HG03571 (cell line): ENCODE measurements at regions not wholly inside any gene's neighbourhood (a gene's known extent, or its start where the extent isn't known, plus 50 kb on each side); places are given as distances from the start of the nearest gene placed in this dataset.

Experiments used
- ATAC-seq: cut with Tn5 transposase; IDR thresholded peaks from one replicate; pipeline ENCODE4 v1.9.1; 2021; ENCODE audit not compliant: unreplicated experiment

GRCh38 chr6:167672738-167673137, 154.0 kb upstream of the AFDN start:
- ATAC-seq = no peak

GRCh38 chr6:167673946-167674345, 152.8 kb upstream of the AFDN start:
- ATAC-seq = no peak

DNA sequence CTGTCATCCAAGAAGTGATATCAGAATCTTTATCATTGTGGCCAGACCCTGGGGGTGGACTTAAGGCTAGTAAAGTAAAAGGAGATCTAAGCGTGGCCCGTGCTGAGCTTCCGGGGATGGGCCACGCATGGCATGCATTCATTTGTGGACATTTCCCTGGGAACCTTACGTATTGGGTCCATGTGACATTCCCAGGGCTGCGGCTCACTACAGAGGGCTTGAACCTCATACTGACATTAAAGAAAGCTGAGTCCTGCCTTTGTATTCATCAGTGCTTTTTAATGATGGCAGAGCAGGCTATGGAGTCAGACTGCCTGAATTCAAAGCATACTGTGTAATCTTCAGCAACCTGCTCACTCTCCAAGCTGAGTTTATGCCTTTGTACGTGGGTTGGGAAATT, 152.2 kb upstream of the AFDN start:
- no peak for ATAC-seq

- ATAC-seq = no peak
Observed at GRCh38 chr6:167676000-167676665, 150.6 kb upstream of the AFDN start.

- no peak for ATAC-seq
Observed at GRCh38 chr6:167676666-167677421, 149.9 kb upstream of the AFDN start.

DNA sequence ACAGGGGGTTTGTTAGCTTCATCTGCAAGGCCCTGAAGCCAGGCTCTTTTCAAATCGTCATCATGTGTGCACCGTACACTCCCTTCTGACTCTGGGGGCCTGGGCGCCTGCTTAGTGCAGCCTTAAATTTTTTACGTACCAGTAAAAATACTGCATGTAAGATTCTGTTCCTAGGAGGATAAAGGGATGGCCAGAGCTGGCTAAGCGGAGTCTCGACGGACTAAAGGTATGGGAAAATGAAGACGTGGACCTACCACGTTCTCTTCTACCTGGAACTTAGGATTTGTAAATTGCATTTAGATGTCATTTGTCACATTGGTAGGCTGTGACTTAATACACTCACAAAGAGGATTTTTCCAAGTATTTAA, 149.3 kb upstream of the AFDN start:
- ATAC-seq = no peak

DNA sequence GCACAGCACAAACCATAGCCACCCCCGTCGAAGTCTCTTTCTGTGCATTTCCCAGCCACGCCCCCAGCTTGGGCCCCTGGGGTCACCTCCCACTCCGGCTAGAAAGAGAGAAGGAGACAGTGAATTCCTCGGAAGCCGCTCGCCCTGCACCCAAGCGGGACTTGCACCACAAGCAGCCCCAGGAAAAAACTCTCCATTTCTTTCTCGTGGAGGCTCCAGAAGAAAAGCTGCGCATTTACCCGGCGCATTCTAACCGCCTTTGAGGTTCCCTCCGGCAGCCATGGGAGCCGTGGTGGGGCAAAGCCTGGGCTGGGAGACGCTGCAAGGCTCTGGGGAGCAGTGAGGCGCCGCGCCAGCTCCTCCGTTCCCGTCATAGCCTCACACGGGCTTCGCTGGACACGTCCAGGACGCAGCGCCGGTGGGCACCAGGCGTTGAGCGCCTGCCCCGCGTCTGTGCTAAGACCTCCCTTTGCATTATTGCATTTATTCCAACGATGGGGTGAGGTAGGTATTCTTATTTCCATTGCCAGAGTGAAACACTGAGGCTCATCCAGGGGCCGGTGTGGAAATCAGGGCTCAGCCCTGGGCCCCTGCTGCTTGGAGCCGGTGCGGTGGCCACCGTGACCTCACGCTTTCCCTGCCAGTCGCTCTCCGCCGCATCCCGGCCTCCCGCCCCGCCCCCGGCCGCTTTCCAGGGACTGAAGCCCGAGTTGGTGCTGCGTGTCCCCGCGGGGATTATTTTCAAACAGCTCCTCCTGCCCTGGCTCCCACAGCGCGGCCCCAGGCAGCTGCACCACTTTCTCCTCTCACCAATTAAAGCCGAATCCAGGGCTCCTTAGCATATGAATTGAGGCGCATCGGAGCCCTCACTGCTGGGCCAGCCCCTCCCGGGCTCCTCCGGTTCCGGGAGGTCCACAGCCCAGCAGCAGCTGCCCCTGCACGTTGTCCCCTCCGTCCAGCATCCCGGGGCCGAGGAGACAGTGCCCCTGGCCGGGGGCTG, 148.3 kb upstream of the AFDN start:
- ATAC-seq = no peak

GRCh38 chr6:167679122-167679736, 147.5 kb upstream of the AFDN start:
- no peak for ATAC-seq

GRCh38 chr6:167679790-167680604, 146.7 kb upstream of the AFDN start:
- no peak for ATAC-seq

DNA sequence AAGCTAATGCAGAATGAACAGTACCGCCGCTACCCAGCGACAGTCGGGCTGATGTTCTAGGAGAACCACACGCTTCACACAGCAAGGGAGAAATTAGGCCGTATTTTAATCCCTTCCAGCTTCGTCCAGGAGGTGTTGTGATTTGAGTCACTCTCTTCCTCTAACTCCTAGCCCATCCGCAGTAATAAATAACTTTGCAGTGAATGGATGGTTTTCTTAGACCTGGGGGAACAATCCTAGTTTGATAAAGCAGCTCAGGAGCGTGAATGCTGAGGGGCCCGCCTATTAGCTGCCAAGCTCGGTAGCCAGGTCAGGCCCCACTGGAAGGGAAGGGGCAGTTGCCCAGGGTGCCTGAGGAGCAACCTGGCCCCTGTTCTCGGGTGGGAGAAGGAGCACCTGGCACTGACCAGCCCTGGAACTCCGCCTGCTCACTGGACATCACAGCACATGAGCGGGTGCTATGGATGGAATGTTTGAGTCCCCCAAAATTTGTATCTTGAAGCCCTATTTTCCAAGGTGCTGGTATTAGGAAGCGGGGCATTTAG, 146.0 kb upstream of the AFDN start:
- no peak for ATAC-seq

DNA sequence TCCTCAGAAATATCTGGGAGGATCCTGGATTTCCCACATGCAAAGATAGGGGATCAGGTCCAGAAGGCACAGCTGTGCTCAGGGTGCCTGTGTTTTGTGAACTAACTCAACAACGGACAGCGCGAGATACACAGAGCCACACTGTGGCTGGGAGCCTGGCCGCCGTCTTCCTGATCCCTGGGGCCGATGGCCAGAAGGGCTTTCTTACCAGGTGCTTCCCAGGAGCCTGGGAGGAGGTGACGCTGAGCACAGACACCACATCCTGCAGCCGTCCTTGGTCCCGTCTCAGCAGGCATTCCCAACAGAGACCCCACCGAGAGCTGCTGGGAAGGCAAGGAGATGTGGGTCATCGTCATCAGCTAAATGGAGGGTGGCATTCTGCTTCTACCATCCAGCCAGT, 144.6 kb upstream of the AFDN start:
- ATAC-seq = no peak

DNA sequence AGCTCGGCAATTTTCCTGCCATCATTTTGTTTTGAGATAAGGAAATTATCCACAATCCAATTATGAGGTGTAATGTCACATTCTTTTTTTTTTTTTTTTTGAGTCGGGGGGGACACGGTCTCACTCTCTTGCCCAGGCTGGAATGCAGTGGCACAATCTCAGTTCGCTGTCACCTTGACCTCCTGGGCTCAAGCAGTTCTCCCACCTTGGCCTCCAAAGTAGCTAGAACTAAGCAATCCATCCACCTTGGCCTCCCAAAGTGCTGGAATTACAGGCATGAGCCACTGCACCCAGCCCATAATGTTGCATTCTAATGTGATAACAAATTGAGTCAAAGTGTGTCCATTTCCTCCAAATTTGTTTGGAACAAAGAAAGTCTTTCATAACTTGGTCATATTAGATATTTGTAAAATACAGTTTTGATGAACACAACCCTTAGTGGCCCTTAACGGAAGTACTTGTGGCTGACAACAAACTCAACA, 144.1 kb upstream of the AFDN start:
- no peak for ATAC-seq

- ATAC-seq = no peak
Observed at GRCh38 chr6:167683028-167683862, 143.5 kb upstream of the AFDN start.

DNA sequence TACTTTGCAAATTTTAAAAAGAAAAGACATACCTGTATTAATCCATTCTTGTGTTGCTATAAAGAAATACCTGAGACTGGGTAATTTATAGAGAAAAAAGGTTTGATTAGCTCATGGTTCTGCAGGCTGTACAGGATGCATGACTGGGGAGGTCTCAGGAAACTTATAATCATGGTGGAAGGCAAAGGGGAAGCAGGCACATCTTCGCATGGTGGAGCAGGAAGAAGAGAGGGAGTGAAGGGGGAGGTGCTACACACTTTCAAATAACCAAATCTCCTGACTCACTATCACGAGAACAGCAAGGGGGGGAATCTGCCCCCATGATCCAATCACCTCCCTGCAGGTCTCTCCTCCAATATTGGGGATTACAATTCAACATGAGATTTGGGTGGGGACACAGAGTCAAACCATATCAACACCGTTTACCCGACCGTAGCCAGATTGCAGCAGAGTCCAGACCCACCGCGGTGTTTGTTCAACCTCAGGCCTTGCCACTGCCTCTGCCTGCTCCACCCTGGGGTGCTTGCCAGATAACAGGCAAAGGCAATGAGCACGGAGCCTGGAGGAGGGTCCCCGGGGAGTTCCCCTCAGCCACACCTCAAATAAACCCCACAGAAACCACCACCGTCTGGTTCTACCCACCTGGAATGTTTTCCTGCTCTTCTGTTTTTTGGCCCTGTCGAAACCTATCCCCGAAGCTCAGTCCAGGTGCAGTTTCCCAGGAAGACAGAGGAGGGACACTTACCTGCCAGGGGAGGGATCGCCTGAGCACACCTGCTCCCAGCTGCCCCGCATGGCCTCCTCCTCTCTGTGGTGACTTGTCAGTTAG, 142.2 kb upstream of the AFDN start:
- no peak for ATAC-seq

- ATAC-seq = no peak
Observed at GRCh38 chr6:167685654-167686053, 141.1 kb upstream of the AFDN start.

DNA sequence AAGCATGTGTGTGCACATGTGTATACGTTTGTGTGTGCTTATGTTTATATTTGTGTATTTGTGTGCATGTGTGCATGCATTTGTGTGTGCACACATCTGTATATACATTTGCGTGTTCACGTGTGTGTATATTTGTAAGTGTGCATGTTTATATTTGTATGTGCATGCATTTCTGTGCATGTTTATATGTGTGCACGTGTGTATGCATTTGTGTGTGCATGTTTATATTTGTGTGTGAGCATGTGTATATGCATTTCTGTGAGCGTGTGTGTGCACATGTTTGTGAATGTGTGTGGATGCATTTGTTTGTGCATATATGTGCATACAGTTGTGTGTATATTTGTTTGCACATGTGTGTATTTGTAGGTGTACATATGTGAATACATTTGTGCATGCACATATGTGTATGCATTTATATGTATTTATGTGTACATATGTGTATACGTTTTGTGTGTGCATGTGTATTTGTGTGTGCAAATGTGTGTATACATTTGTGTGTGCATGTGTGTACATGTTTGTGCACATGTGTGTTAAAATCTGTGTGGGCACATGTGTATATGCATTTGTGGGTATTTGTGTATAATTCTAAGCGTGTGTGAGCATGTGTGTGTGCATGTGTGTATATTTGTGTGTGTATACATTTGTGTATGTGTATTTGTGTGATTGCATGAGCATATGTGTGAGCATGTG, 140.4 kb upstream of the AFDN start:
- ATAC-seq = no peak

DNA sequence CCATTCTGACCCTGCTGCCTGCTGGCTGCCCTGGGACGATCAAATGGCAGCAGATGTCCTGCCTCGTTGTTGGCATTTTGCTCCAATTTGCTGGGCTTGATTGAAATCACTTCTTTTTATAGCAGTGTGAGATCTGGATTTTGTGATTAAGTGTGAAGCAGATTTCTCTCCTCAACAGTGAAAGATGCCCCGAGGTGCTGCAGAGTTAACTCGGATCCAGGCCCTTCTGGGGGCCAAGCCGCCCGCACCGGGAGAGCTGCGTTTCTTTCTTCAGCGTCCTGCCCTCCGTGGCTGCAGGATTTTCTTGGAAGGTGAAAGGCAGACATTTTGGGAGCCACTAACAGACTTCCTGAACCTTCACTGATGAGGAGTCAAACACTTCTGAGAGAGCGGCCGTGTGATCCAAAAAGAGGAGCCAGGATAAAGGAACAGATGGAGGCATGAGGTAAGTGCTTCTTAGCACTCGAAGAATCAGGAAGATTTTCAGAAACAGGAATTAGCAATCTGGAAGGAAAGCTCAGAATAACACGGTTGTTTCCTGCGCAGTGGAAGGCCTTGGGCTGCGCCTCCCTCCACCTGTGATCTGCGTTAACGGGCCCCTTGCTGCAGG, 139.5 kb upstream of the AFDN start:
- ATAC-seq = no peak
